ENCODE measurements at regions not wholly inside any gene's neighbourhood (a gene's known extent, or its start where the extent isn't known, plus 50 kb on each side); places are given as distances from the start of the nearest gene placed in this dataset.

- no peak for DNase-seq
- intact Hi-C loops (cut with DNase I) = no loop called here
Measured at GRCh38 chr5:89449392-89450148, 566.6 kb upstream of the MEF2C start.

GRCh38 chr5:89447027-89447426 is 564.0 kb upstream of the MEF2C start:
- intact Hi-C loops (cut with DNase I) = no loop called here

GRCh38 chr5:89445106-89445745 is 562.2 kb upstream of the MEF2C start:
- peak in 6 of 10 donors; percentile 8 to 82 (median 19) for DNase-seq
- intact Hi-C loops (cut with DNase I) = no loop called here

More at GRCh38 chr5:89447027-89447426, 564.0 kb upstream of the MEF2C start:
- no peak for DNase-seq

- no peak for DNase-seq
- intact Hi-C loops (cut with DNase I) = no loop called here
Measured at GRCh38 chr5:89444088-89444487, 561.1 kb upstream of the MEF2C start.

- no peak for DNase-seq
- intact Hi-C loops (cut with DNase I) = no loop called here
Measured at GRCh38 chr5:89443508-89443907, 560.5 kb upstream of the MEF2C start.

GRCh38 chr5:89441965-89442364 is 559.0 kb upstream of the MEF2C start:
- intact Hi-C loops (cut with DNase I) = no loop called here
- no peak for DNase-seq

- DNase-seq = no peak
- intact Hi-C loops (cut with DNase I) = no loop called here
Measured at GRCh38 chr5:89440670-89441069, 557.7 kb upstream of the MEF2C start.

- DNase-seq = no peak
- intact Hi-C loops (cut with DNase I) = no loop called here
Measured at GRCh38 chr5:89437450-89438435, 554.8 kb upstream of the MEF2C start.

- DNase-seq = no peak
- intact Hi-C loops (cut with DNase I) = no loop called here
Measured at GRCh38 chr5:89436464-89436863, 553.5 kb upstream of the MEF2C start.

GRCh38 chr5:89435347-89435746 is 552.4 kb upstream of the MEF2C start:
- intact Hi-C loops (cut with DNase I) = no loop called here

GRCh38 chr5:89428624-89429023 is 545.6 kb upstream of the MEF2C start:
- DNase-seq = no peak
- intact Hi-C loops (cut with DNase I) = no loop called here

More at GRCh38 chr5:89435347-89435746, 552.4 kb upstream of the MEF2C start:
- no peak for DNase-seq

- no peak for DNase-seq
- intact Hi-C loops (cut with DNase I) = no loop called here
Measured at GRCh38 chr5:89425062-89425461, 542.1 kb upstream of the MEF2C start.

GRCh38 chr5:89421035-89421434 is 538.1 kb upstream of the MEF2C start:
- no peak for DNase-seq
- intact Hi-C loops (cut with DNase I) = no loop called here

- DNase-seq = no peak
- intact Hi-C loops (cut with DNase I) = no loop called here
Measured at GRCh38 chr5:89418407-89419085, 535.6 kb upstream of the MEF2C start.

GRCh38 chr5:89417990-89418389 is 535.0 kb upstream of the MEF2C start:
- intact Hi-C loops (cut with DNase I) = no loop called here

GRCh38 chr5:89417515-89417914 is 534.5 kb upstream of the MEF2C start:
- DNase-seq = peak in 2 of 10 donors; percentile 53 to 63
- intact Hi-C loops (cut with DNase I) = no loop called here

More at GRCh38 chr5:89417990-89418389, 535.0 kb upstream of the MEF2C start:
- no peak for DNase-seq

- intact Hi-C loops (cut with DNase I) = no loop called here
Measured at GRCh38 chr5:89411891-89412290, 528.9 kb upstream of the MEF2C start.

GRCh38 chr5:89407054-89407453 is 524.1 kb upstream of the MEF2C start:
- intact Hi-C loops (cut with DNase I) = no loop called here
- DNase-seq = no peak

More at GRCh38 chr5:89411891-89412290, 528.9 kb upstream of the MEF2C start:
- DNase-seq = no peak

GRCh38 chr5:89401659-89402058 is 518.7 kb upstream of the MEF2C start:
- no peak for DNase-seq
- intact Hi-C loops (cut with DNase I) = no loop called here

GRCh38 chr5:89401012-89401411 is 518.0 kb upstream of the MEF2C start:
- intact Hi-C loops (cut with DNase I) = no loop called here
- peak in 1 of 10 donors; percentile 47 for DNase-seq

All from posterior cingulate gyrus (tissue), 11 donors.